ENCODE measurements at regions not wholly inside any gene's neighbourhood (a gene's known extent, or its start where the extent isn't known, plus 50 kb on each side); places are given as distances from the start of the nearest gene placed in this dataset.

DNA sequence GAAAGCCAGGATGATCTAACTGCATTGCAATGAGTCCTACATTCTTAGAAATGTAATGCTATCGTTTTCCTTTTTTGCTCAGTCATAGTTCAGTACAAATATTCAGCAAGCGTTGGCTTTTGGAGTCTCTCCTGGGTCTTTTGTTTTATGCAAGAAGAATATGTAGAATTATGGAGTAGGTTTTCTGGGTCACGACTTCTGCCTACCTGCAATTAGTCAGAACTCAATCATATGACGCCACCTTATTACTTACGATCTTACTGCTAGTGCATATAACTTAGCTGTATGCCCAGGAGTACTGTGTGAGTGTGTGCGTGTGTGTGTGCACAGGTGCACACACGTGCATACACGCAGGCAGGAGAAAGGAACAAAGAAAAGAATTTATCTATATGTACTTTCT, 640.2 kb downstream of the STK39 start:
- H3K27ac ChIP-seq (ENCODE audit: low read depth in 1 of 2, low read length in 2 of 2) = no peak overlapping the region
- Mint-ChIP-seq H3K9me3 (no peaks in the 10 kb centered on the region), H3K27me3 (no peaks in the 10 kb centered on the region), H3K4me3 (no peak overlapping the region), H3K27ac (no peak overlapping the region), H3K4me1 (ENCODE audit: low read depth) (no peaks in the 10 kb centered on the region), H3K36me3 (ENCODE audit: low read depth) (no peaks in the 10 kb centered on the region)
- H3K4me1 ChIP-seq (ENCODE audit: insufficient read depth, low read length) = no peaks in the 10 kb centered on the region
- no peaks in the 10 kb centered on the region for H3K36me3 ChIP-seq (ENCODE audit: insufficient read depth, low read length)
- ATAC-seq (ENCODE audit: poor library complexity) = no peak
- H3K27me3 ChIP-seq (ENCODE audit: control insufficient read depth in 1 of 2, insufficient read depth in 2 of 2, low read length in 2 of 2) = no peaks in the 10 kb centered on the region
- no peak overlapping the region for H3K4me3 ChIP-seq (ENCODE audit: low read length)
- ChIA-PET CTCF (no interaction called here), POLR2A (no interaction called here)
- intact Hi-C loops (cut with DNase I, micrococcal nuclease) = no loop called here
- DNase-seq = no peak
- H3K9me3 ChIP-seq (ENCODE audit: control insufficient read depth in 1 of 2, insufficient read depth in 1 of 2, low read length in 2 of 2) = no peaks in the 10 kb centered on the region
- TF ChIP-seq CTCF (IDR thresholded peaks at IDR 0.05) = no peak

DNA sequence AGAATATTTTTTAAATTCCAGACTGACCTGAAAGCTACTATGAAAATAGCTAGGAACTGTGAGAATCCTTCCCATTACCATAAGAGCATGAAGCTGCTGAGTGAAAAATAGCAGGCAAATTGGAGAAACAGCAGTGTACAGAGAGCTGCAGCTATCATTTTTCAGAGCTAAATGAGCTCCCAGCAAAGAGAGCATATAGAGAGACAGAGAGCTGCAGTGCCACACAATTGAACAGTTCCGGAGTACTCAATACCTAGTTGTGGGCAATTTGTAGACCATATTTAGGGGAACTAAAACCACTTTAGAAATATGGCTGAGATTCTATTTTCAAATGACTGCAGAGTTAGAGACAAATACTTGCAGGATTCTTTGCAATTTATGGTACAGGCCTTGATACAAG, 645.3 kb downstream of the STK39 start:
- Histone ChIP-seq H3K27ac (ENCODE audit: low read depth in 1 of 2, low read length in 2 of 2) (no peak overlapping the region), H3K9me3 (ENCODE audit: control insufficient read depth in 1 of 2, insufficient read depth in 1 of 2, low read length in 2 of 2) (no peaks in the 10 kb centered on the region), H3K36me3 (ENCODE audit: insufficient read depth, low read length) (no peaks in the 10 kb centered on the region), H3K27me3 (ENCODE audit: control insufficient read depth in 1 of 2, insufficient read depth in 2 of 2, low read length in 2 of 2) (no peaks in the 10 kb centered on the region), H3K4me3 (ENCODE audit: low read length) (no peak overlapping the region), H3K4me1 (ENCODE audit: insufficient read depth, low read length) (no peaks in the 10 kb centered on the region)
- H3K4me1 Mint-ChIP-seq (ENCODE audit: low read depth) = no peaks in the 10 kb centered on the region
- DNase-seq (no peak), ATAC-seq (ENCODE audit: poor library complexity) (no peak)
- no peak for TF ChIP-seq CTCF (IDR thresholded peaks at IDR 0.05)
- ChIA-PET CTCF (no interaction called here), POLR2A (no interaction called here)
- intact Hi-C loops (cut with DNase I, micrococcal nuclease) = no loop called here
- no peaks in the 10 kb centered on the region for H3K9me3 Mint-ChIP-seq
- H3K36me3 Mint-ChIP-seq (ENCODE audit: low read depth) = no peaks in the 10 kb centered on the region
- H3K27me3 Mint-ChIP-seq = no peaks in the 10 kb centered on the region
- no peak overlapping the region for H3K27ac Mint-ChIP-seq
- no peak overlapping the region for H3K4me3 Mint-ChIP-seq

- no peak for TF ChIP-seq CTCF (IDR thresholded peaks at IDR 0.05)
- no peaks in the 10 kb centered on the region for H3K4me1 Mint-ChIP-seq (ENCODE audit: low read depth)
- Histone ChIP-seq H3K27me3 (ENCODE audit: control insufficient read depth in 1 of 2, insufficient read depth in 2 of 2, low read length in 2 of 2) (no peaks in the 10 kb centered on the region), H3K9me3 (ENCODE audit: control insufficient read depth in 1 of 2, insufficient read depth in 1 of 2, low read length in 2 of 2) (no peaks in the 10 kb centered on the region), H3K36me3 (ENCODE audit: insufficient read depth, low read length) (no peaks in the 10 kb centered on the region), H3K27ac (ENCODE audit: low read depth in 1 of 2, low read length in 2 of 2) (no peak overlapping the region), H3K4me1 (ENCODE audit: insufficient read depth, low read length) (no peaks in the 10 kb centered on the region), H3K4me3 (ENCODE audit: low read length) (no peak overlapping the region)
- H3K27ac Mint-ChIP-seq = no peak overlapping the region
- DNase-seq (no peak), ATAC-seq (ENCODE audit: poor library complexity) (no peak)
- H3K4me3 Mint-ChIP-seq = no peak overlapping the region
- intact Hi-C loops (cut with DNase I, micrococcal nuclease) = no loop called here
- no peaks in the 10 kb centered on the region for H3K27me3 Mint-ChIP-seq
- ChIA-PET CTCF (no interaction called here), POLR2A (no interaction called here)
- H3K36me3 Mint-ChIP-seq (ENCODE audit: low read depth) = no peaks in the 10 kb centered on the region
- no peaks in the 10 kb centered on the region for H3K9me3 Mint-ChIP-seq
These were observed 648.2 kb downstream of the STK39 start for GRCh38 chr2:167599219-167599618.

All from CD4-positive, alpha-beta T cell (primary cell).